HG03097 (cell line): ENCODE measurements at regions not wholly inside any gene's neighbourhood (a gene's known extent, or its start where the extent isn't known, plus 50 kb on each side); places are given as distances from the start of the nearest gene placed in this dataset.

Experiments
- ATAC-seq: cut with Tn5 transposase; IDR thresholded peaks from one replicate; pipeline ENCODE4 v1.9.1; 2021; ENCODE audit not compliant: unreplicated experiment, low FRiP score

- ATAC-seq = no peak
Observed at GRCh38 chrX:45363596-45363995, 162.9 kb upstream of the DIPK2B start.

GRCh38 chrX:45360571-45360970 lies 159.9 kb upstream of the DIPK2B start:
- ATAC-seq = no peak

GRCh38 chrX:45358392-45358791 lies 157.7 kb upstream of the DIPK2B start:
- ATAC-seq = no peak

- no peak for ATAC-seq
Observed at GRCh38 chrX:45353456-45353855, 152.8 kb upstream of the DIPK2B start.

GRCh38 chrX:45352611-45353010 lies 151.9 kb upstream of the DIPK2B start:
- no peak for ATAC-seq

- ATAC-seq = no peak
Observed at GRCh38 chrX:45351478-45351877, 150.8 kb upstream of the DIPK2B start.

- ATAC-seq = no peak
Observed at GRCh38 chrX:45348296-45348695, 147.6 kb upstream of the DIPK2B start.

- ATAC-seq = no peak
Observed at GRCh38 chrX:45347877-45348276, 147.2 kb upstream of the DIPK2B start.

GRCh38 chrX:45344594-45344993 lies 143.9 kb upstream of the DIPK2B start:
- no peak for ATAC-seq

- no peak for ATAC-seq
Observed at GRCh38 chrX:45329217-45329616, 128.5 kb upstream of the DIPK2B start.

- no peak for ATAC-seq
Observed at GRCh38 chrX:45324941-45325340, 124.3 kb upstream of the DIPK2B start.

GRCh38 chrX:45323387-45323786 lies 122.7 kb upstream of the DIPK2B start:
- no peak for ATAC-seq

- no peak for ATAC-seq
Observed at GRCh38 chrX:45322820-45323219, 122.1 kb upstream of the DIPK2B start.

- no peak for ATAC-seq
Observed at GRCh38 chrX:45322382-45322781, 121.7 kb upstream of the DIPK2B start.

GRCh38 chrX:45320191-45320590 lies 119.5 kb upstream of the DIPK2B start:
- ATAC-seq = no peak

GRCh38 chrX:45309801-45310200 lies 109.1 kb upstream of the DIPK2B start:
- no peak for ATAC-seq

- no peak for ATAC-seq
Observed at GRCh38 chrX:45309096-45309495, 108.4 kb upstream of the DIPK2B start.

- ATAC-seq = no peak
Observed at GRCh38 chrX:45306794-45307193, 106.1 kb upstream of the DIPK2B start.

- ATAC-seq = no peak
Observed at GRCh38 chrX:45300638-45301037, 100.0 kb upstream of the DIPK2B start.

- ATAC-seq = no peak
Observed at GRCh38 chrX:45295259-45295986, 94.7 kb upstream of the DIPK2B start.

GRCh38 chrX:45274576-45274975 lies 73.9 kb upstream of the DIPK2B start:
- ATAC-seq = no peak

- no peak for ATAC-seq
Observed at GRCh38 chrX:45267007-45267406, 66.3 kb upstream of the DIPK2B start.

- no peak for ATAC-seq
Observed at GRCh38 chrX:45266456-45266855, 65.8 kb upstream of the DIPK2B start.
